ENCODE measurements at regions not wholly inside any gene's neighbourhood (a gene's known extent, or its start where the extent isn't known, plus 50 kb on each side); places are given as distances from the start of the nearest gene placed in this dataset.

- H4K8ac ChIP-seq (ENCODE audit: low read depth in 2 of 2, low read length in 2 of 2): no peak overlapping the region
- no peaks in the 10 kb centered on the region for H3K36me3 ChIP-seq (ENCODE audit: control insufficient read depth, insufficient read depth, low read length)
- H3K27me3 ChIP-seq (ENCODE audit: control insufficient read depth, insufficient read depth, low read length): peaks cover 5% of the 10 kb centered on the region; the same call in 1 of the 2 replicates
- no peak for ATAC-seq (ENCODE audit: low read depth)
- H3K14ac ChIP-seq (replicated peaks; ENCODE audit: low read depth, low read length): no peak overlapping the region
- no TSS peak for BruUV-seq (replicated peaks)
- H3K4me1 ChIP-seq (ENCODE audit: control insufficient read depth, insufficient read depth, low read length): no peaks in the 10 kb centered on the region
- H3K4ac ChIP-seq (ENCODE audit: low read depth, low read length): no peak overlapping the region
- CTCF ChIA-PET: no interaction called here
- no peak overlapping the region for H2AFZ ChIP-seq (replicated peaks; ENCODE audit: low read length, poor library complexity)
- H2BK15ac ChIP-seq (ENCODE audit: low read depth, low read length): no peak overlapping the region
- no peak for TF ChIP-seq MAZ (IDR thresholded peaks at IDR 0.05; ENCODE audit: borderline replicate concordance, low read depth, low read length)
- no peak for TF ChIP-seq SMC3 (IDR thresholded peaks at IDR 0.05; ENCODE audit: low read depth, low read length)
- TF ChIP-seq POLR2A (IDR thresholded peaks at IDR 0.05; ENCODE audit: low read depth, low read length): no peak
- no peak for TF ChIP-seq CEBPB (IDR thresholded peaks at IDR 0.05; ENCODE audit: low read depth, low read length)
- no peak for TF ChIP-seq FOS (IDR thresholded peaks at IDR 0.05; ENCODE audit: low read depth, low read length)
- no peak for TF ChIP-seq MXI1 (IDR thresholded peaks at IDR 0.05; ENCODE audit: borderline replicate concordance, low read depth, low read length)
- TF ChIP-seq CTCF (conservative IDR thresholded peaks at IDR 0.05; ENCODE audit: low read depth, low read length): no peak
- TF ChIP-seq RCOR1 (IDR thresholded peaks at IDR 0.05; ENCODE audit: insufficient replicate concordance, low read length): no peak
- no peak for TF ChIP-seq ELK1 (IDR thresholded peaks at IDR 0.05; ENCODE audit: borderline replicate concordance, low read depth, low read length)
- TF ChIP-seq CHD1 (IDR thresholded peaks at IDR 0.05; ENCODE audit: low read depth, low read length): no peak
- TF ChIP-seq RFX5 (IDR thresholded peaks at IDR 0.05; ENCODE audit: low read depth, low read length): no peak
- no peak for TF ChIP-seq MAFK (IDR thresholded peaks at IDR 0.05; ENCODE audit: low read depth, low read length)
- no peak for TF ChIP-seq NFE2L2 (IDR thresholded peaks at IDR 0.05; ENCODE audit: low read depth, low read length)
- no peak for TF ChIP-seq USF2 (IDR thresholded peaks at IDR 0.05; ENCODE audit: low read depth, low read length)
- TF ChIP-seq RAD21 (IDR thresholded peaks at IDR 0.05; ENCODE audit: low read length): no peak
- TF ChIP-seq BHLHE40 (IDR thresholded peaks at IDR 0.05; ENCODE audit: low read depth, low read length): no peak
- H4K5ac ChIP-seq (ENCODE audit: low read depth, low read length): no peak overlapping the region
- no peak overlapping the region for H3K23ac ChIP-seq (ENCODE audit: low read depth, low read length)
- no peak overlapping the region for H2AK9ac ChIP-seq (replicated peaks; ENCODE audit: low read depth, low read length, poor library complexity)
- no peak overlapping the region for H2BK120ac ChIP-seq (ENCODE audit: low read depth, low read length)
- no peak overlapping the region for H3K18ac ChIP-seq (ENCODE audit: low read depth, low read length)
- no peaks in the 10 kb centered on the region for H3K79me1 ChIP-seq (ENCODE audit: low read depth in 1 of 2, low read length in 2 of 2)
- no CpG with 5 or more reads among the region's 1 CpG for WGBS, 2 experiments (ENCODE audit: extremely low coverage in 2 of 2, insufficient read length in 1 of 2)
- H3K27ac ChIP-seq (ENCODE audit: insufficient read depth, low read length): no peak overlapping the region
- dilution Hi-C loops (cut with HindIII; ENCODE audit: low sequenced_read_pairs, unreplicated experiment): no loop called here
- no peak overlapping the region for H2BK5ac ChIP-seq (ENCODE audit: low read depth, low read length, poor library complexity, severe bottlenecking)
- no peak overlapping the region for H3K56ac ChIP-seq (ENCODE audit: extremely low read depth, insufficient read depth, low read length)
- no peaks in the 10 kb centered on the region for H3K9me1 ChIP-seq (ENCODE audit: insufficient read depth, low read length)
- in situ Hi-C loops (cut with MboI; ENCODE audit: low sequenced_read_pairs): no loop called here
- no peak overlapping the region for H3K4me3 ChIP-seq (ENCODE audit: insufficient read depth, low read depth, low read length)
- H2BK20ac ChIP-seq (ENCODE audit: low read depth, low read length): no peak overlapping the region
- no peak overlapping the region for H3K4me2 ChIP-seq (ENCODE audit: low read depth, low read length)
- intact Hi-C loops (cut with micrococcal nuclease): no loop called here
- POLR2A ChIA-PET (ENCODE audit: unreplicated experiment): no interaction called here
- no peak overlapping the region for H3K9ac ChIP-seq (ENCODE audit: low read depth, low read length)
- no peak for DNase-seq
- no peak overlapping the region for H4K91ac ChIP-seq (ENCODE audit: insufficient read depth, low read depth, low read length)
- H4K20me1 ChIP-seq (ENCODE audit: insufficient read depth, low read length): no peaks in the 10 kb centered on the region
- no peak overlapping the region for H2AK5ac ChIP-seq (ENCODE audit: low read depth, low read length)
- H3K9me3 ChIP-seq (ENCODE audit: control insufficient read depth, insufficient read depth, low read length): no peaks in the 10 kb centered on the region
Observed at GRCh38 chr13:97520061-97520460, 86.1 kb downstream of the RAP2A start.
